ENCODE measurements at regions not wholly inside any gene's neighbourhood (a gene's known extent, or its start where the extent isn't known, plus 50 kb on each side); places are given as distances from the start of the nearest gene placed in this dataset.

DNA sequence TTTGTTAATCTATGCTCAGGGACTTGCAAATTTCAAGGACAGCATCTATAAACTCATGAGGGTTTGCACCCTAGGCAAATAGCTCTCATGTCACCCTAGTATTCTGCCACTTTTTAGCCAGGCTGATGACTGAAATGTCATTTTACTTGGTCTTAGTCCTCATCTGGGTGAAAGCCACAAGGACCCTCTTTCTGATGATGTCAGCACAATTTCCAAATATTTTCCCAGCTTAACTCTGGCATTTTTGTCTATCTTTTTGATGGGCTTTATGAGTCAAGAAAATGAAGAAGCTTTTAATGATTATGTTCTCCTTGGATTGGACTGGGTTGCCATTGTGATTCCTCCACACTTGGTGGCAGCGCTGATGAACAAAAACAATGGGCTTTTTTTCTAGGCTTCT, 420.1 kb upstream of the BTBD3 start:
- ChIA-PET CTCF (no interaction called here), POLR2A (no interaction called here)
- H3K9me3 Mint-ChIP-seq = no peaks in the 10 kb centered on the region
- TF ChIP-seq, protein P1, sequence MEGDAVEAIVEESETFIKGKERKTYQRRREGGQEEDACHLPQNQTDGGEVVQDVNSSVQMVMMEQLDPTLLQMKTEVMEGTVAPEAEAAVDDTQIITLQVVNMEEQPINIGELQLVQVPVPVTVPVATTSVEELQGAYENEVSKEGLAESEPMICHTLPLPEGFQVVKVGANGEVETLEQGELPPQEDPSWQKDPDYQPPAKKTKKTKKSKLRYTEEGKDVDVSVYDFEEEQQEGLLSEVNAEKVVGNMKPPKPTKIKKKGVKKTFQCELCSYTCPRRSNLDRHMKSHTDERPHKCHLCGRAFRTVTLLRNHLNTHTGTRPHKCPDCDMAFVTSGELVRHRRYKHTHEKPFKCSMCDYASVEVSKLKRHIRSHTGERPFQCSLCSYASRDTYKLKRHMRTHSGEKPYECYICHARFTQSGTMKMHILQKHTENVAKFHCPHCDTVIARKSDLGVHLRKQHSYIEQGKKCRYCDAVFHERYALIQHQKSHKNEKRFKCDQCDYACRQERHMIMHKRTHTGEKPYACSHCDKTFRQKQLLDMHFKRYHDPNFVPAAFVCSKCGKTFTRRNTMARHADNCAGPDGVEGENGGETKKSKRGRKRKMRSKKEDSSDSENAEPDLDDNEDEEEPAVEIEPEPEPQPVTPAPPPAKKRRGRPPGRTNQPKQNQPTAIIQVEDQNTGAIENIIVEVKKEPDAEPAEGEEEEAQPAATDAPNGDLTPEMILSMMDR (IDR thresholded peaks at IDR 0.05) = no peak
- no peak overlapping the region for H3K4me3 Mint-ChIP-seq
- H3K27ac Mint-ChIP-seq = no peak overlapping the region
- no peaks in the 10 kb centered on the region for H3K36me3 Mint-ChIP-seq (ENCODE audit: low read depth)
- ATAC-seq (ENCODE audit: low read depth) = no peak
- intact Hi-C loops (cut with micrococcal nuclease) = no loop called here
- H3K27me3 Mint-ChIP-seq = no peaks in the 10 kb centered on the region
- DNase-seq = no peak
- no peaks in the 10 kb centered on the region for H3K4me1 Mint-ChIP-seq

DNA sequence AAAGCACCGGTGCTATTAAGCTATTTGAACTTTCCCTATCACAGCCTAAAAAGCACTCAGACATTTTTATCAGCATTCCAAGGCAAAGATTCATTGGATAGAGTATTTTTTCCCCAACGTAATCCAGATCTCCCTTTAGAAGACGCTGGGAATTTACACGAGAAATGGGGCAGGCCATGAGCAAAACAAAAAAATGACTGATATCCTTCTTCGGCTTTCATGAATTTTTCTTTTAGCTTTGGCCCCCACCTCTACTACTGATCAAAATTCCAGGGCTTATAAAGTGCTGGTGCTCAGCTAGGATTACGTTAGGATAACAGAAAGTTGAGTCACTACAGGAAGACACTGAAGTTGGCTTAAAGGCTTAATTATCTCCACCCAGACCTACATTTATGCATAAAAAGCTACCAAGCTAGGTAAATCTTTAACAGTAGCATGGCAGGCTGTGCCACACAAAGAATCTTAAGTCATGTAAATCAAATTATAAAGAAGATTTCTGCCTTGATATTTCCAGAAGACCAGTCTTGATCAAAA, 418.5 kb upstream of the BTBD3 start:
- TF ChIP-seq, protein P1 (IDR thresholded peaks at IDR 0.05) = no peak
- no peaks in the 10 kb centered on the region for H3K4me1 Mint-ChIP-seq
- peaks cover 3% of the 10 kb centered on the region for H3K9me3 Mint-ChIP-seq
- ATAC-seq (ENCODE audit: low read depth) (no peak), DNase-seq (no peak)
- intact Hi-C loops (cut with micrococcal nuclease) = no loop called here
- no peaks in the 10 kb centered on the region for H3K27me3 Mint-ChIP-seq
- ChIA-PET POLR2A (no interaction called here), CTCF (no interaction called here)
- no peak overlapping the region for H3K27ac Mint-ChIP-seq
- H3K4me3 Mint-ChIP-seq = no peak overlapping the region
- H3K36me3 Mint-ChIP-seq (ENCODE audit: low read depth) = no peaks in the 10 kb centered on the region

DNA sequence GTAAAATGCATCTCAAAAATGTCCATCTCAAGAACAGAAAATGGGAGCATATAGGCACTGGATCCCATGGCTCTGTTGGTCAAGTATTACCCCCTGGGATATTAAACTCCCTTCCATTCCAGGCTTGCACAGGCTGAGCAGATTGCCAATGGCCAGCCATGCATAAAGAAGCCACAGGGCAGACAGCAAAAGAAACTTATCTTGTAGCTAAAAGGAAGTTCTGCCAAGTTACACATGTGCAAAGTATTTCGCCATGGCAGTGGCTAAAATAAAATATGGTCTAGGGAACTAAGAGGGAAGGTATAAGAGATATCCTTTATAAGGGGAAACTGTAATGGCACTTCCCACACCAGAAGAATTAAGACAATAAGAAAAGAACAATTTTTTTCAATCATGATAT, 415.6 kb upstream of the BTBD3 start:
- TF ChIP-seq, protein P1 (IDR thresholded peaks at IDR 0.05) = no peak
- H3K4me3 Mint-ChIP-seq = no peak overlapping the region
- no peaks in the 10 kb centered on the region for H3K4me1 Mint-ChIP-seq
- CTCF ChIA-PET = no interaction called here
- peaks cover 11% of the 10 kb centered on the region for H3K9me3 Mint-ChIP-seq
- H3K36me3 Mint-ChIP-seq (ENCODE audit: low read depth) = no peaks in the 10 kb centered on the region
- POLR2A ChIA-PET = no interaction called here
- no peaks in the 10 kb centered on the region for H3K27me3 Mint-ChIP-seq
- intact Hi-C loops (cut with micrococcal nuclease) = no loop called here
- H3K27ac Mint-ChIP-seq = no peak overlapping the region
- no peak for ATAC-seq (ENCODE audit: low read depth)
- no peak for DNase-seq

DNA sequence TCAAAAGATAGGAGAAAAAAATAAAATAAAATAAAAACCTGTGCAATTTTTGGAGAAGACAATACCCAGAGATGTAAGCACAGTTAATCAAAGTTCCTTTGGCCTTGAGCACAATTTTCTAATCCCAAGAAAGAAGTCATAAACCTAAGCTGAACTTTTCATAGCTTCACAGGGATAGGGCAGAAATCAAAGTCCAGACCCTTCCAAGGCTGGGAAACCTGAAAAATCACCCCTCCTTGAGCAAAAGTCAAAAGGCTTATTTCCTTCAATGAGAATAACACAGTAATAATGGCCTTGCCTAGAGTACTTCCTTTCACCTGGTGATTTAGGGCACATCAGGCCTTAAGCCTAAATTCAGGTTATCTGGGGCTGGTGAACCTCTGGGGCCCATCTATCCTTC, 415.0 kb upstream of the BTBD3 start:
- TF ChIP-seq, protein P1 (IDR thresholded peaks at IDR 0.05) = no peak
- CTCF ChIA-PET = no interaction called here
- H3K4me3 Mint-ChIP-seq = no peak overlapping the region
- H3K36me3 Mint-ChIP-seq (ENCODE audit: low read depth) = no peaks in the 10 kb centered on the region
- H3K27me3 Mint-ChIP-seq = no peaks in the 10 kb centered on the region
- intact Hi-C loops (cut with micrococcal nuclease) = no loop called here
- ATAC-seq (ENCODE audit: low read depth) = no peak
- no peaks in the 10 kb centered on the region for H3K4me1 Mint-ChIP-seq
- POLR2A ChIA-PET = no interaction called here
- no peak for DNase-seq
- no peak overlapping the region for H3K27ac Mint-ChIP-seq
- peaks cover 11% of the 10 kb centered on the region for H3K9me3 Mint-ChIP-seq

DNA sequence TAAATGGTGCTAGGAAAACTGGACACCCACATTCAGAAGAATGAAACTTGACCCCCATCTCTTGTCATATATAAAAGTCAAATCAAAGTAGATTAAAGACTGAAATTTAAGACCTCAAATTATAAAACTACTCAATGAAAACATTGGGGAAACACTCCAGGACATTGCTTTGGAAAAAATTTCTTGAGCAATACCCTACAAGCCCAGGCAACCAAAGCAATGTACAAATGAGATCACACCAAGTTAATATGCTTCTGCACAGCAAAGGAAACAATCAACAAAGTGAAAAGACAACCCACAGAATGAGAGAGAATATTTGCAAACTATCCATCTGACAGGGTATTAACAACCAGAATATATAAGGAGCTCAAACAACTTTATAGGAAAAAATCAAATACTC, 407.9 kb upstream of the BTBD3 start:
- TF ChIP-seq, protein P1 (IDR thresholded peaks at IDR 0.05) = no peak
- H3K27me3 Mint-ChIP-seq = no peaks in the 10 kb centered on the region
- ChIA-PET CTCF (no interaction called here), POLR2A (no interaction called here)
- no peaks in the 10 kb centered on the region for H3K4me1 Mint-ChIP-seq
- intact Hi-C loops (cut with micrococcal nuclease) = no loop called here
- no peak overlapping the region for H3K27ac Mint-ChIP-seq
- H3K4me3 Mint-ChIP-seq = no peak overlapping the region
- peaks cover 14% of the 10 kb centered on the region for H3K9me3 Mint-ChIP-seq
- no peak for DNase-seq
- no peak for ATAC-seq (ENCODE audit: low read depth)
- H3K36me3 Mint-ChIP-seq (ENCODE audit: low read depth) = no peaks in the 10 kb centered on the region

Measured in activated B cell treated with CpG ODN at 0.5 μM for 24 hours (primary cell).